ENCODE measurements at regions not wholly inside any gene's neighbourhood (a gene's known extent, or its start where the extent isn't known, plus 50 kb on each side); places are given as distances from the start of the nearest gene placed in this dataset.

DNA sequence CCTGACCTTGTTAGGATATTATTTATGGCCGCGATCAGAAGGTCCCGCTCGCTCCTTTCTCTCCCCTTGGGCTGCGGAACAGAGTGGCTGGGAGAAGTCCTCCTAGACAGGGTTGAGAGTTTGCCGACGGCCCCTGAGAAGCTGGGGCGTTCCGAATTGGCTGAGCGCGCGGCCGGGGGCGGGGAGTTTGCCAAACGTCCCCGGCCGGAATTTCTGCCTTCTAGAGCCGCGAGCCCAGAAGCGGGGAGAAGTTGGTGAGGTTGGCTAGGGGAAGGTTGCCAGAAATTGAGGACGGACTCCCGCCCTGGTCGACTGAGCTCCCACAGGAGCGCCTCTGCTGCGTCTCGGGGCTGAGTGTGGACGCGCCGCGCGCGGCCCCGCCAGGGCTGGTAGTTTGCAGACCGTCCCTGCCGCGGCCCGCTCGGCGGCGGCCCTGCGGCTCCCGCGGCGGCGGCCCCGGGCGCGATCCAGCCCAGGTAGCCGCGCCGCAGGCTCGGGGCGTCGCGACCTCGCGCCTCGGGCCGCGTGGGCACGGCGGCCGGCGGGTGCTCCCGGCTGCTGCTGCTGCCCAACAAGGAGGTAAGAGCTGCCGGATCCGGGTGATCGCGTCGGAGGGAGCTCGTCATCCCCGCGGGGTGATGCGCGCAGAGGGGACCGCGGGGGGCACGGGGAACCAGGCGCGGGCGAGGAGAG lies 134.0 kb upstream of the MGAT5 start:
- no peaks in the 10 kb centered on the region for H3K36me3 Mint-ChIP-seq (ENCODE audit: low read depth)
- peaks cover 49% of the 10 kb centered on the region for H3K4me1 Mint-ChIP-seq
- peaks cover 4% of the 10 kb centered on the region for H3K27me3 Mint-ChIP-seq (ENCODE audit: low read depth, poor library complexity)
- no peaks in the 10 kb centered on the region for H3K9me3 Mint-ChIP-seq
- peak overlapping the region; percentile 94 for H3K4me3 Mint-ChIP-seq
- TF ChIP-seq, protein P1, sequence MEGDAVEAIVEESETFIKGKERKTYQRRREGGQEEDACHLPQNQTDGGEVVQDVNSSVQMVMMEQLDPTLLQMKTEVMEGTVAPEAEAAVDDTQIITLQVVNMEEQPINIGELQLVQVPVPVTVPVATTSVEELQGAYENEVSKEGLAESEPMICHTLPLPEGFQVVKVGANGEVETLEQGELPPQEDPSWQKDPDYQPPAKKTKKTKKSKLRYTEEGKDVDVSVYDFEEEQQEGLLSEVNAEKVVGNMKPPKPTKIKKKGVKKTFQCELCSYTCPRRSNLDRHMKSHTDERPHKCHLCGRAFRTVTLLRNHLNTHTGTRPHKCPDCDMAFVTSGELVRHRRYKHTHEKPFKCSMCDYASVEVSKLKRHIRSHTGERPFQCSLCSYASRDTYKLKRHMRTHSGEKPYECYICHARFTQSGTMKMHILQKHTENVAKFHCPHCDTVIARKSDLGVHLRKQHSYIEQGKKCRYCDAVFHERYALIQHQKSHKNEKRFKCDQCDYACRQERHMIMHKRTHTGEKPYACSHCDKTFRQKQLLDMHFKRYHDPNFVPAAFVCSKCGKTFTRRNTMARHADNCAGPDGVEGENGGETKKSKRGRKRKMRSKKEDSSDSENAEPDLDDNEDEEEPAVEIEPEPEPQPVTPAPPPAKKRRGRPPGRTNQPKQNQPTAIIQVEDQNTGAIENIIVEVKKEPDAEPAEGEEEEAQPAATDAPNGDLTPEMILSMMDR (IDR thresholded peaks at IDR 0.05), result no peak
- H3K27ac Mint-ChIP-seq, result peak overlapping the region; percentile 97
- peak; percentile 87 for DNase-seq

DNA sequence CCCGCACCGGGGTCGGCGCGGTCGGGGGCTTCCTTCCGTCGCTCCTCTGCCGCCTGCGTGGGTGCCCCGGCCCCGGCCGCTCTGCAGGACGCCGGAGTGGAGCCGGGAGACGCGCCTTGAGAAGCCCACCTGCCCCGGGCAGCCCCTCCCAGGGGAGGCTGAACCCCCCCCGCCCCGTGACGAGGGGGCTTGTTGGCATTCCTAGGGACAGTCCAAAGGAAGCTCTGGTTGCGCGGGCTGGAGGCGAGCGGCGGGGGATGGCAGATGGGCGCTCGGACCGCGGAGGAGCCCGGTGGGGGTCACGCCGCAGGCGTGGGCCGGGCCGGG lies 133.5 kb upstream of the MGAT5 start:
- Mint-ChIP-seq H3K27me3 (ENCODE audit: low read depth, poor library complexity) (peaks cover 4% of the 10 kb centered on the region), H3K36me3 (ENCODE audit: low read depth) (no peaks in the 10 kb centered on the region), H3K9me3 (no peaks in the 10 kb centered on the region), H3K4me1 (peaks cover 54% of the 10 kb centered on the region), H3K27ac (no peak overlapping the region), H3K4me3 (peak overlapping the region; percentile 71)
- peak; percentile 68 for DNase-seq
- TF ChIP-seq, protein P1 (IDR thresholded peaks at IDR 0.05), result no peak

DNA sequence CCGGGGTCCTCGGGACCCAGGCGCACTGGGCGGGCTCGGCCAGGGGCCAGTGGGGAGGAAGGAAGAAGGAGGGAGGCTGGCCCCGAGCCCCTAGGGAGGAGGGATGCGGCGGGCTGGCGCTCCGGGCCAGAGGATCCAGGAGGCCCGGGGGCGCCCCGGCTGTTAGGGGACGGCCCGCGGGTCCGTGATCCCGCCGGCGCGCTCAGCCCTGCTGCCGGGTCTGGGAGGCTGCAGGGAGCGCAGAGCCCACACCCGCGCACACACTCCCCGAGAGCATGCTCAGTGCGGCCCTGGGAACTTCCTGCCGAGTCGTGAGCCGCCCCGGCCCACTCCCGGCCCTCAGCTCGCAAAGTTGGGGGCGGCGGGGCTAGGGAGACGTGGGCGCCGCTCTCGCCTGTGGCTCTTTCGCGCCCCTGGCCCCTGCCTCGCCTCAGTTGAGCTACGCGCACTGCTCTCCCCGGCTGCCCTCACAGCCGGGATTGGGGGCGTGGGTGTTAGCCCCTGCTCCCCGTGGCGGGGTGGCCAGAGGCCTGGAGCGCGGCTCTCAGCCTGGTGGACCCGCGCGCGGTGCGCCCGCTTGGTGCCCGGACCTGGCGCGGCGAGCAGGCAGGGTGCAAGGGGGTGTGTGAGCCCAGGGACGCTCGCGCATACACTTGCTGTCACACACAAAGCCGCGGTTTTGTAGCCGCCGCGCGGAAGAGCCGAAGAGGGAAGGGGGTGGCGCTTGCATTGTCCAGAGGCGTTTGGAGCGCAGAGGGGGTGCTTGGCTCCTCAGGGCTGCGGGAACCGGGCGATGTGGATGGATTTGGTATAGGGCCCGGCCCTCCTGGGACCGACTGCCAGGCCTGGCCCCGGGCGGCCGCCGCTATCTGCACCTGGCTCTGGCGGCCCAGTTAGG lies 132.9 kb upstream of the MGAT5 start:
- peak; percentile 68 for DNase-seq
- Mint-ChIP-seq H3K27me3 (ENCODE audit: low read depth, poor library complexity) (peaks cover 4% of the 10 kb centered on the region), H3K4me3 (peak overlapping the region; percentile 88), H3K27ac (no peak overlapping the region), H3K4me1 (peaks cover 60% of the 10 kb centered on the region), H3K9me3 (no peaks in the 10 kb centered on the region), H3K36me3 (ENCODE audit: low read depth) (no peaks in the 10 kb centered on the region)
- TF ChIP-seq, protein P1 (IDR thresholded peaks at IDR 0.05), result no peak

DNA sequence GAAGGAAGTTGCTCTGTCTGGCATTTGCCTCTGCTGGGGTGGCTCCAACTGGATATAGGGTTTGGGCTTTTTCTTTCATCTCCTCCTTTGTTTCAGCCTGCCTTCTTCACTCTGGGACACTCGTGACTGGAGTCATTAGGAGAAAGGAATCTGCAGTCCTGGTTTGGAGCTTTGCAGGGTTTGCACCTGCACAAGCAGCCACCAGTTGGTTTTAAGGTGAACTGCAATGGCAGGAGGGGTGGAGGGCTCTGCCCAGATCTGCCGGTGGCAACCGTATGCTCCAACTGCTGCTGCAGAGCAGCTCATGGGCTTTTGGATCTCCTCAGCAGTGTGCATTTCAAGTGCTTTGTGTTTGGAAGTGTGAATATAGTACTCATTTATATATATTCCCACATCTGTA lies 131.3 kb upstream of the MGAT5 start:
- DNase-seq, result no peak
- Mint-ChIP-seq H3K27me3 (ENCODE audit: low read depth, poor library complexity) (peaks cover 4% of the 10 kb centered on the region), H3K36me3 (ENCODE audit: low read depth) (no peaks in the 10 kb centered on the region), H3K4me3 (peak overlapping the region; percentile 88), H3K9me3 (no peaks in the 10 kb centered on the region), H3K4me1 (peaks cover 77% of the 10 kb centered on the region), H3K27ac (peak overlapping the region; percentile 70)
- TF ChIP-seq, protein P1 (IDR thresholded peaks at IDR 0.05), result no peak

DNA sequence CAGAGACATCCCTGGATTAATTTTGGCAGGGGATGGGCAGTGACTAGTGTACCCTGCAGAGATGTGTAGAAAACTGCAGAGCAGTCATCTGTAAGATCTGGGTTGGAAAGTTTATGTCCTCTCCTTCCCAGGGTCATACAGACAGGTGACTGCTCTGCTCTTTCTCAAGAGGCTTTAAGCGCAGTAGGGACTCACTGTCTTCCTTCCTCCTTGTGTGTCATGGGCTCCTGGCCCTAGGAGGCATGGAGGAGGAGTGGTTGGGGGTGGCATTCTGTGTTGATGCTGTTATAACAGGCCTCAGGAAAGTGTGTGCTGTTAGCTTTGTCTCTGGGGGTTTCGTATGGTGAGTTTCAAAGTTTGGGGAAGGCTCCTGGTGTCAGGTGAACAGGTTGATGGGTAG lies 130.5 kb upstream of the MGAT5 start:
- peaks cover 4% of the 10 kb centered on the region for H3K27me3 Mint-ChIP-seq (ENCODE audit: low read depth, poor library complexity)
- H3K4me1 Mint-ChIP-seq, result peaks cover 82% of the 10 kb centered on the region
- DNase-seq, result no peak
- H3K36me3 Mint-ChIP-seq (ENCODE audit: low read depth), result peaks cover 5% of the 10 kb centered on the region
- H3K27ac Mint-ChIP-seq, result no peak overlapping the region
- TF ChIP-seq, protein P1 (IDR thresholded peaks at IDR 0.05), result no peak
- H3K4me3 Mint-ChIP-seq, result no peak overlapping the region
- peaks cover 4% of the 10 kb centered on the region for H3K9me3 Mint-ChIP-seq
